Activated CD8-positive, alpha-beta memory T cell treated with anti-CD3 and anti-CD28 coated beads, Interleukin-2, amount 10 ng/mL, durations not matched to agents 7 days and 5 days (primary cell): ENCODE measurements at regions not wholly inside any gene's neighbourhood (a gene's known extent, or its start where the extent isn't known, plus 50 kb on each side); places are given as distances from the start of the nearest gene placed in this dataset.
"Not testable (repeated sequence)": the region's sequence is repeated elsewhere in the genome, so short reads cannot be mapped to it uniquely, and the experiment has no call there.

ENCODE experiments used
- ATAC-seq: fragments of 150-1000 bp; cut with Tn5 transposase; one replicate; pipeline ENCODE4 v1.10.0; 2021; ENCODE audit warnings: moderate library complexity
- CTCF ChIA-PET: fragments of 350-600 bp; sonication (Branson Sonifier 250); formaldehyde crosslinking; loops from one replicate; lab custom pipeline; 2021; ENCODE audit warnings: antibody characterized with exemption; lab: Charles Lee
- DNase-seq: peaks from one replicate; pipeline ENCODE4 v3.0.0-alpha.2; 2020
- H3K27ac Mint-ChIP-seq: one replicate; pipeline ENCODE4 v1.8.0; 2021; ENCODE audit warnings: mild to moderate bottlenecking, mixed read lengths
- H3K27me3 Mint-ChIP-seq: one replicate; pipeline ENCODE4 v1.8.0; 2021; ENCODE audit warnings: mixed read lengths
- H3K36me3 Mint-ChIP-seq: one replicate; pipeline ENCODE4 v1.8.0; 2021; ENCODE audit warnings: mild to moderate bottlenecking, mixed read lengths
- H3K4me1 Mint-ChIP-seq: one replicate; pipeline ENCODE4 v1.8.0; 2021; ENCODE audit warnings: mixed read lengths
- H3K4me3 Mint-ChIP-seq: one replicate; pipeline ENCODE4 v1.8.0; 2021; ENCODE audit warnings: mild to moderate bottlenecking, moderate library complexity, mixed read lengths
- H3K9me3 Mint-ChIP-seq: one replicate; pipeline ENCODE4 v1.8.0; 2022; ENCODE audit warnings: low read depth, mixed read lengths

DNA sequence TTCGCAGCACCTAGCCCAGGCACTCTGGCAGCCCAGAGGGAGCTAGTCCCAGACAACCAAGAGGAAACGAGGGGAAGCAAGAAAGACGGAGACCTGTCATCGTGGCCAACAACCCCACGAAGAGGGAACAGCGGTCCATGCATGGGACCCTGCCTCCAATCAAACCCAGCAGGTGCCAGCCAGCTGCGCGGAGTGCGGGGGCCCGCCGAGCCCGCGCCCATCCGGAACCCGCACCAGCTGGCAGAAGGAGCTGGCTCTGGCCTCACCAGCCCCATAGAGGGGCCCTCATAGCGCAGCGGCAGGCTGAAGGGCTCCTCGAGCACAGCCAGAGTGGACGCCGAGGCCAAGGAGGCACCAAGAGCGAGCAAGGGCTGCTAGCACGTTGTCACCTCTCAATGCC lies 332.4 kb upstream of the MAGEB18 start:
- DNase-seq (no peak), ATAC-seq (no peak)
- no peaks in the 10 kb centered on the region for H3K36me3 Mint-ChIP-seq
- H3K4me1 Mint-ChIP-seq = no peaks in the 10 kb centered on the region
- H3K27me3 Mint-ChIP-seq = no peaks in the 10 kb centered on the region
- H3K9me3 Mint-ChIP-seq = peaks cover 6% of the 10 kb centered on the region
- no peak overlapping the region for H3K4me3 Mint-ChIP-seq
- no peak overlapping the region for H3K27ac Mint-ChIP-seq
- CTCF ChIA-PET = no interaction called here

DNA sequence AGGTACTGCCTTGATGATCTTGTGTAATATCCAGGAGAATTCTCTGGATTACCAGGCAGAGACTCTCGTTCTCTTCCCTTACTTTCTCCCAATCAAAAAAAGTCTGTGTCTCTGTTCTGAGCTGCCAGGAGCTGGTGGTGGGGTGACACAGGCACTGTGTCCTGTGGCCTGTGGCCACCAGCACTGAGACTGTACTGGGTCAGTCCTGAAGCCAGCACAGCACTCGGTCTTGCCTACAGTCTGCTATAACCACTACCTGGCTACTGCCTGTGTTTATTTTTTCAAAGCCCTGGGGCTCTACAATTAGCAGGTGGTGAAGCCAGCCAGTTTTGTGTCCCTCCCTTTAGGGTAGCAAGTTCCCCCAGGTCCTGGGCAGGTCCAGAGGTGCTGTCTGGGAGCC lies 331.1 kb upstream of the MAGEB18 start:
- H3K4me1 Mint-ChIP-seq = no peaks in the 10 kb centered on the region
- CTCF ChIA-PET = no interaction called here
- no peaks in the 10 kb centered on the region for H3K36me3 Mint-ChIP-seq
- H3K27ac Mint-ChIP-seq = no peak overlapping the region
- no peak for ATAC-seq
- no peak for DNase-seq
- H3K27me3 Mint-ChIP-seq = no peaks in the 10 kb centered on the region
- peaks cover 6% of the 10 kb centered on the region for H3K9me3 Mint-ChIP-seq
- no peak overlapping the region for H3K4me3 Mint-ChIP-seq

GRCh38 chrX:25810202-25810601 lies 327.9 kb upstream of the MAGEB18 start:
- Mint-ChIP-seq H3K27ac (no peak overlapping the region), H3K27me3 (no peaks in the 10 kb centered on the region), H3K9me3 (no peaks in the 10 kb centered on the region), H3K4me1 (no peaks in the 10 kb centered on the region), H3K36me3 (no peaks in the 10 kb centered on the region), H3K4me3 (no peak overlapping the region)
- DNase-seq = no peak
- CTCF ChIA-PET = no interaction called here
- no peak for ATAC-seq

DNA sequence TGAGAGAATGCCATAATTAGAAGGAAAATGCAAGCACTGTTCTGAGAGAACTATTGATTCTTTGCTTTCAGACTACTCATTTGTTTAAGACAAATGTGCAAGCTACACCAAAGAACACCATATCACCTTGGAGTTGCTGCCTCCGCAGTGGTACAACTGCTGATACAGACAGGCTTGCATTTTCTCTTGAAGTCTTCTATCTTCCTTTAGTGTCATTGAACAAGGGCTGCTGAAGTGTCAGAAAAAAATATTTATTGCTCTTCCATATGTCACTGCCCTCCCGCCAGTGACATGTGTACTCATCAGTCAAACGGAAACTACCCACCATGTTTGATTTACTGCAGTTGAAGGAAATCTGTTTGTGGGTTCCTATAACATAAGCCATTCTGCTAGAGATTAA lies 318.3 kb upstream of the MAGEB18 start:
- H3K4me1 Mint-ChIP-seq = no peaks in the 10 kb centered on the region
- H3K36me3 Mint-ChIP-seq = no peaks in the 10 kb centered on the region
- H3K4me3 Mint-ChIP-seq = no peak overlapping the region
- H3K9me3 Mint-ChIP-seq = no peaks in the 10 kb centered on the region
- H3K27me3 Mint-ChIP-seq = no peaks in the 10 kb centered on the region
- CTCF ChIA-PET = no interaction called here
- ATAC-seq (no peak), DNase-seq (no peak)
- no peak overlapping the region for H3K27ac Mint-ChIP-seq

- ATAC-seq = no peak
- no peaks in the 10 kb centered on the region for H3K9me3 Mint-ChIP-seq
- DNase-seq = no peak
- H3K4me1 Mint-ChIP-seq = no peaks in the 10 kb centered on the region
- no peak overlapping the region for H3K4me3 Mint-ChIP-seq
- H3K36me3 Mint-ChIP-seq = no peaks in the 10 kb centered on the region
- H3K27me3 Mint-ChIP-seq = no peaks in the 10 kb centered on the region
- CTCF ChIA-PET = no interaction called here
- no peak overlapping the region for H3K27ac Mint-ChIP-seq
These were observed 287.0 kb upstream of the MAGEB18 start for GRCh38 chrX:25851141-25851540.

DNA sequence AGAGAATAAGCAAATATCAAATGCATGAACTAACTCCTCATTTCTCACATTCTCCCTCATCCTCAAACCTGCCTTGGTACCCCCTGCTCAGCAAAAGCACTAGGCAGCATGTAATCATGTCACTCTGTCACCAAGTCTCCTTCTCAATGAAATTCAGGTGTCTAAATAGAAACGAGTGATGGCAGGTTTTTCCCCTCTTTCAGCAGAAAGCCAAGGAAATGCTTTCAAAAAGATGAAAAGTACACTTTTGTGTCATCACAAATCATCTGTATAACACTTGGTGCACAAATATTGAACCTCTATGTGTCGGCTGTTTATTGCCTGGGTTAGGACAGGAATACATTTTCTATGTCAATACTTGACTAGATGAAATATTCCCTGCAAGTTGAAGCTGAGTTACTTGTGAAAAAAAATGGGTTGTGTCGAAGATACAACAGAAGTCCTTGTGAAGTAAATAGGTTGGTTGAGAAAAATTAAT lies 285.1 kb upstream of the MAGEB18 start:
- no peaks in the 10 kb centered on the region for H3K27me3 Mint-ChIP-seq
- H3K27ac Mint-ChIP-seq = no peak overlapping the region
- no peaks in the 10 kb centered on the region for H3K9me3 Mint-ChIP-seq
- H3K4me1 Mint-ChIP-seq = no peaks in the 10 kb centered on the region
- CTCF ChIA-PET = no interaction called here
- DNase-seq (no peak), ATAC-seq (no peak)
- no peak overlapping the region for H3K4me3 Mint-ChIP-seq
- H3K36me3 Mint-ChIP-seq = no peaks in the 10 kb centered on the region

DNA sequence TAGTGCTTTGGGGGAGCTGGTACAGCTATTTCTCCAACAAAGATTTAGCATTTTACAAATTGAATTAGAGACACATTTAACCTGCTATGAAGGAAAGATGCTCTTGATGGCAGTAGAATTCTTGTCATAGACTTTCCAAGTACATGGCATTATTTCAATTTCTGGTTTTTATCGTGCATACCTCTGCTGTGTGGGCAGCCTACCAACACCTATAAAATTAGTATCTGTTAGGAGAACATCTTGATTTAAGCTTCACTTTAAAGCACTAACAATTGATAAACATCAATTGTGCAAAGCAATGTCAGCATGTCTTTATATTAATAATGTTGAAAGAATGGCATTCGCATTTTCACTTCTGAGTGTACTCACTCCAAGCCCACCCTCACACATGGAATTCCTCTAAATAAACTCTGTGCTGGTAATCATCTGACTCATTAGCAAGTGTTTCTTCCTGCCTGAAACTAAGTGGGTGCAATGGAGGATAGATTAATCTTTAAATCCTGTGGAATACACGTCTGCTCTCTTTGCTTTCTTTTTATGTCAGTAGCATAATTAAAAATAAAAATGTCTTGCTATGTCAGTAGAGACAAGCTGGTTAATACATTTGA lies 279.8 kb upstream of the MAGEB18 start:
- H3K27me3 Mint-ChIP-seq = no peaks in the 10 kb centered on the region
- no peaks in the 10 kb centered on the region for H3K4me1 Mint-ChIP-seq
- no peaks in the 10 kb centered on the region for H3K36me3 Mint-ChIP-seq
- DNase-seq (no peak), ATAC-seq (no peak)
- no peak overlapping the region for H3K4me3 Mint-ChIP-seq
- H3K27ac Mint-ChIP-seq = no peak overlapping the region
- CTCF ChIA-PET = no interaction called here
- H3K9me3 Mint-ChIP-seq = peaks cover 2% of the 10 kb centered on the region

- H3K36me3 Mint-ChIP-seq = no peaks in the 10 kb centered on the region
- H3K27ac Mint-ChIP-seq = no peak overlapping the region
- H3K27me3 Mint-ChIP-seq = no peaks in the 10 kb centered on the region
- DNase-seq (no peak), ATAC-seq (no peak)
- CTCF ChIA-PET = no interaction called here
- H3K4me1 Mint-ChIP-seq = no peaks in the 10 kb centered on the region
- H3K9me3 Mint-ChIP-seq = peaks cover 2% of the 10 kb centered on the region
- H3K4me3 Mint-ChIP-seq = no peak overlapping the region
These were observed 277.8 kb upstream of the MAGEB18 start for GRCh38 chrX:25860322-25860721.

DNA sequence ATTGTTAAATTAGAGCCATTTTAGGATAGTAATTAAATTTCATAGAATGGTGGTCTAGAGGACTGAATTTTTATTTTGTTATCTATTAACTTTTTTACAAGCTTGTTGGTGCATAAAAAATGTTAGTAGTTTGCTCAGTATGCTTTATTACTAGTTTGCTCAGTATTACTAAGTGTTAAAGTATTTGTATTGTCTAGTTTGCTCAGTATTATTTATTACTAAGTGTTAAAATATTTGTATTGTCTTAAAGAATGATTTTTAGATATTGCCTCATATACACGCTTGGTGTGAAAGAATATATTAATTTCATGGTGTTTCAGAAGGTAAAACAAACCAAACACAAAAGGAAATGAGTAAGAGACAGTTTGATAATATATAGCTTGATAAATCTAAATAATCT lies 268.4 kb upstream of the MAGEB18 start:
- ATAC-seq = no peak
- H3K9me3 Mint-ChIP-seq = peaks cover 5% of the 10 kb centered on the region
- no peaks in the 10 kb centered on the region for H3K36me3 Mint-ChIP-seq
- H3K27me3 Mint-ChIP-seq = no peaks in the 10 kb centered on the region
- no peak for DNase-seq
- no peaks in the 10 kb centered on the region for H3K4me1 Mint-ChIP-seq
- no peak overlapping the region for H3K4me3 Mint-ChIP-seq
- no peak overlapping the region for H3K27ac Mint-ChIP-seq
- CTCF ChIA-PET = no interaction called here

DNA sequence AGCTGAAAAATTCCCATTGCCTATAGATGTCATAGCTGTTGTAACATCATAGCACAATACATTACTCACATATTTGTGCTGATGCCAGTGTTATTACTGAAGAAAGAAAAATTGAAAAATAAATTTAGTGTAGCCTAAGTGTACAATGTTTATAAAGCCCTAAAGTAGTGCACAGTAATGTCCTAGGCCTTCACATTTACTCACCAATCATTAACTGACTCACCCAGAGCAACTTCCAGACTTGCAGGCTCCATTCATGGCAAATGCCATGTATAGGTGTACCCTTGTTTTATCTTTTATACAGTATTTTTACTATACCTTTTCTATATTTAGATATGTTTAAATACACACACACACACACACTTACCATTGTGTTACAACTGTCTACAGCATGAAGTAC lies 265.4 kb upstream of the MAGEB18 start:
- Mint-ChIP-seq H3K9me3 (peaks cover 3% of the 10 kb centered on the region), H3K36me3 (no peaks in the 10 kb centered on the region), H3K4me1 (no peaks in the 10 kb centered on the region), H3K4me3 (no peak overlapping the region), H3K27me3 (no peaks in the 10 kb centered on the region), H3K27ac (no peak overlapping the region)
- DNase-seq = no peak
- no peak for ATAC-seq
- CTCF ChIA-PET = no interaction called here

- H3K27ac Mint-ChIP-seq = no peak overlapping the region
- DNase-seq (no peak), ATAC-seq (no peak)
- H3K4me3 Mint-ChIP-seq = no peak overlapping the region
- CTCF ChIA-PET = no interaction called here
- peaks cover 3% of the 10 kb centered on the region for H3K9me3 Mint-ChIP-seq
- no peaks in the 10 kb centered on the region for H3K4me1 Mint-ChIP-seq
- H3K36me3 Mint-ChIP-seq = no peaks in the 10 kb centered on the region
- H3K27me3 Mint-ChIP-seq = no peaks in the 10 kb centered on the region
These were observed 264.9 kb upstream of the MAGEB18 start for GRCh38 chrX:25873196-25873595.

GRCh38 chrX:25878806-25879205 lies 259.3 kb upstream of the MAGEB18 start:
- ATAC-seq = no peak
- CTCF ChIA-PET = no interaction called here

GRCh38 chrX:25882503-25882902 lies 255.6 kb upstream of the MAGEB18 start:
- H3K27ac Mint-ChIP-seq, H3K4me1 Mint-ChIP-seq, H3K36me3 Mint-ChIP-seq, H3K4me3 Mint-ChIP-seq, DNase-seq, H3K27me3 Mint-ChIP-seq, CTCF ChIA-PET, H3K9me3 Mint-ChIP-seq, ATAC-seq: not testable (repeated sequence)

More at GRCh38 chrX:25878806-25879205, 259.3 kb upstream of the MAGEB18 start:
- DNase-seq = no peak
- no peaks in the 10 kb centered on the region for H3K36me3 Mint-ChIP-seq
- no peak overlapping the region for H3K27ac Mint-ChIP-seq
- H3K27me3 Mint-ChIP-seq = no peaks in the 10 kb centered on the region
- H3K4me3 Mint-ChIP-seq = no peak overlapping the region
- peaks cover 2% of the 10 kb centered on the region for H3K9me3 Mint-ChIP-seq
- no peaks in the 10 kb centered on the region for H3K4me1 Mint-ChIP-seq

GRCh38 chrX:25897758-25898157 lies 240.4 kb upstream of the MAGEB18 start:
- ATAC-seq (no peak), DNase-seq (no peak)
- Mint-ChIP-seq H3K27ac (no peak overlapping the region), H3K27me3 (no peaks in the 10 kb centered on the region), H3K9me3 (no peaks in the 10 kb centered on the region), H3K36me3 (no peaks in the 10 kb centered on the region), H3K4me1 (no peaks in the 10 kb centered on the region), H3K4me3 (no peak overlapping the region)
- CTCF ChIA-PET = no interaction called here

DNA sequence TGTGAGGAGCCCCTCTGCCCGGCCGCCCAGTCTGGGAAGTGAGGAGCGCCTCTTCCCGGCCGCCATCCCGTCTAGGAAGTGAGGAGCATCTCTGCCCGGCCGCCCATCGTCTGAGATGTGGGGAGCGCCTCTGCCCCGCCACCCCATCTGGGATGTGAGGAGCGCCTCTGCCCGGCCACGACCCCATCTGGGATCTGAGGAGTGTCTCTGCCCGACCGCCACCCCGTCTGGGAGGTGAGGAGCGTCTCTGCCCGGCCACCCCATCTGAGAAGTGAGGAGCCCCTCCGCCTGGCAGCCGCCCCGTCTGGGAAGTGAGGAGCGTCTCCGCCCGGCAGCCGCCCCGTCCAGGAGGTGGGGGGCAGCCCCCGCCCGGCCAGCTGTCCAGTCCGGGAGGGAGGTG lies 232.4 kb upstream of the MAGEB18 start:
- H3K4me1 Mint-ChIP-seq, H3K4me3 Mint-ChIP-seq, H3K27me3 Mint-ChIP-seq, CTCF ChIA-PET, H3K36me3 Mint-ChIP-seq, DNase-seq, H3K9me3 Mint-ChIP-seq, H3K27ac Mint-ChIP-seq, ATAC-seq: not testable (repeated sequence)
